ENCODE measurements at regions not wholly inside any gene's neighbourhood (a gene's known extent, or its start where the extent isn't known, plus 50 kb on each side); places are given as distances from the start of the nearest gene placed in this dataset.

DNA sequence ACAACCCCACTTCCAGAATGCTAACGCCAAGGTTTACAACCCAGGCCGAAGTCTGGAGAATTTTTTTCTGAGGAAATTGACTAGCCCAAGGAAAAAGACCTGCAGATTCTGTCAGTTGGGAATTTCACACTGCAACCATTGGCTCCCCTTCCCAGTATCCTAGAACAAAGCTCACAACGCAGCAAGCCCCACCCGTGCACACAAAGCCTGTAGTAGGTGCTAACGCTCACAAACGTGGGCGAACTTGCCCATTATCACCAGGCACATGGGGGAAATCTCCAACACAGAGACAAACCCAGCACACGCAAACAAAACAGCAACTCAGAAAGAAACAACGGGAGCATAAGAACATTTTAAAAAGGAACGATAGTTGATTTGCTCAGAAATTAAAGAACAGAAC, 265.1 kb downstream of the EIPR1 start:
- TF ChIP-seq, protein P1, sequence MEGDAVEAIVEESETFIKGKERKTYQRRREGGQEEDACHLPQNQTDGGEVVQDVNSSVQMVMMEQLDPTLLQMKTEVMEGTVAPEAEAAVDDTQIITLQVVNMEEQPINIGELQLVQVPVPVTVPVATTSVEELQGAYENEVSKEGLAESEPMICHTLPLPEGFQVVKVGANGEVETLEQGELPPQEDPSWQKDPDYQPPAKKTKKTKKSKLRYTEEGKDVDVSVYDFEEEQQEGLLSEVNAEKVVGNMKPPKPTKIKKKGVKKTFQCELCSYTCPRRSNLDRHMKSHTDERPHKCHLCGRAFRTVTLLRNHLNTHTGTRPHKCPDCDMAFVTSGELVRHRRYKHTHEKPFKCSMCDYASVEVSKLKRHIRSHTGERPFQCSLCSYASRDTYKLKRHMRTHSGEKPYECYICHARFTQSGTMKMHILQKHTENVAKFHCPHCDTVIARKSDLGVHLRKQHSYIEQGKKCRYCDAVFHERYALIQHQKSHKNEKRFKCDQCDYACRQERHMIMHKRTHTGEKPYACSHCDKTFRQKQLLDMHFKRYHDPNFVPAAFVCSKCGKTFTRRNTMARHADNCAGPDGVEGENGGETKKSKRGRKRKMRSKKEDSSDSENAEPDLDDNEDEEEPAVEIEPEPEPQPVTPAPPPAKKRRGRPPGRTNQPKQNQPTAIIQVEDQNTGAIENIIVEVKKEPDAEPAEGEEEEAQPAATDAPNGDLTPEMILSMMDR (IDR thresholded peaks at IDR 0.05; ENCODE audit: low read depth, low read length): no peak
- no peak for DNase-seq (ENCODE audit: low read depth in 2 of 2)

DNA sequence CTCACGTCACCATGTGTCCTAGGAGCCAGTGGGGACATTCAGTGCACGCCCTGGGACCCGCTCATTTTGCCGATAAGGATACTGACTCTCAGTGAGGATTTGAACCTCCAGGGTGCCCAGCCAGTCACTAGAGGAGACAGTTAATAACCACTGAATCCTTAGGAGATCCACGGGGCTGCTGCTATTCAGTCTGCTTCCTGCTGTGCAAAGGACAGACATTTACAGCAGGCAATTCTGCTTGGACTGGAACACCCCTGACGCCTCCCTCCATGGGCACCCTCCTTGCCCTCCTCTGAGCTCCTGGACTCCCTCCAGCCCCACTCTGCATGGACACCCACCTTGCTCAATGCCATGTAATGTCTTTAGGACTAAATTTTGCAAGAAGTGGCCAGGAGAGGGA, 265.5 kb downstream of the EIPR1 start:
- DNase-seq (ENCODE audit: low read depth in 2 of 2): no peak
- TF ChIP-seq, protein P1 (IDR thresholded peaks at IDR 0.05; ENCODE audit: low read depth, low read length): no peak

More for the DNA sequence above, 265.1 kb downstream of the EIPR1 start:
- H3K4me3 ChIP-seq (replicated peaks in 1 of 2; ENCODE audit: low read depth in 2 of 2, low read length in 2 of 2): no peak overlapping the region

DNA sequence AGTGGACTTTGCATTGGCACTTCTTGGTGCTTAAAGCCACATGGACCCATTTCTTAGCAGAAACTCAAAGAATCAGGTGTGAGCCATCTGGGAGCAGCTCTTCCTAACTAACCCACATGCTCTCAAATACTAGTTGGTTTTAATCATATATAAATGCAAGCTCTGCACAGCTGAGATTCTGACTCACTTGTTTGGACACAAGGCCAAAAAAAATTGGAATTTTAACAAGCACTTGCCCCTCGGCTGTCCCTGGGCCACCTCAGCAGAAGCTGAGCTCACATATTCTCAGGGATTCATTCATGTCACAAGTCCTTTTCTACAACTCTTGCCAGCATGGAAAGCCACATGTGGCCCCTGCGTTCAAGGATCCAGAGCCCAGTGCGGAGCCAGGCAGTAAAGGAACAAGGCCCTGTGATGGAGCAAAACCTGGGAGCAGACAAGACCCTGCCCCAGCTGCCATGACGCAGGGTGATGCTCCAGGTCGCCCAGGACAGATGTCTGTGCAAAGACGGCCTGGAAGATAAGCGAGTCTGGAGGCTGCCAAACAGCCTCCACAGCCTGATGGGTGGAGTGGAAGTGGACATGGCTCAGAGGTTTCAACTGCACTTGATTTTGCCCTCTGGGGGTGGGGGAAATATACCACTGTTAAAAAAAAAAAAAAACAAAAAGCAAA, 266.5 kb downstream of the EIPR1 start:
- TF ChIP-seq, protein P1 (IDR thresholded peaks at IDR 0.05; ENCODE audit: low read depth, low read length): no peak
- no peak overlapping the region for H3K4me3 ChIP-seq (replicated peaks in 1 of 2; ENCODE audit: low read depth in 2 of 2, low read length in 2 of 2)

More for the DNA sequence above, 265.5 kb downstream of the EIPR1 start:
- no peak overlapping the region for H3K4me3 ChIP-seq (replicated peaks in 1 of 2; ENCODE audit: low read depth in 2 of 2, low read length in 2 of 2)

DNA sequence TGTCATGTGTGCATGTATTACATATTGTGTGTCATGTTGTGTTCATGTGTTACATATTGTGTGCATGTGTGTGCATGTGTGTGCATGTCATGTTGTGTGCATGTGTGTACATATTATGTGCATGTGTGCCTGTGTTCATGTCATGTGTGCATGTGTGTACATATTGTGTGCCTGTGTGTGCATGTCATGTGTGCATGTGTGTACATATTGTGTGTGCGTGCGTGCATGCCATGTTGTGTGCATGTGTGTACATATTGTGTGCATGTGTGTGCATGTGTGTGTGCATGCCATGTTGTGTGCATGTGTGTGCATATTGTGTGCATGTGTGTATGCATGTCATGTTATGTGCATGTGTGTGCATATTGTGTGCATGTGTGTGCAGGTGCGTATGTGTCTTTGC, 267.1 kb downstream of the EIPR1 start:
- H3K4me3 ChIP-seq (replicated peaks in 1 of 2; ENCODE audit: low read depth in 2 of 2, low read length in 2 of 2): no peak overlapping the region
- no peak for DNase-seq (ENCODE audit: low read depth in 2 of 2)
- TF ChIP-seq, protein P1 (IDR thresholded peaks at IDR 0.05; ENCODE audit: low read depth, low read length): no peak

More for the DNA sequence above, 266.5 kb downstream of the EIPR1 start:
- DNase-seq (ENCODE audit: low read depth in 2 of 2): no peak

DNA sequence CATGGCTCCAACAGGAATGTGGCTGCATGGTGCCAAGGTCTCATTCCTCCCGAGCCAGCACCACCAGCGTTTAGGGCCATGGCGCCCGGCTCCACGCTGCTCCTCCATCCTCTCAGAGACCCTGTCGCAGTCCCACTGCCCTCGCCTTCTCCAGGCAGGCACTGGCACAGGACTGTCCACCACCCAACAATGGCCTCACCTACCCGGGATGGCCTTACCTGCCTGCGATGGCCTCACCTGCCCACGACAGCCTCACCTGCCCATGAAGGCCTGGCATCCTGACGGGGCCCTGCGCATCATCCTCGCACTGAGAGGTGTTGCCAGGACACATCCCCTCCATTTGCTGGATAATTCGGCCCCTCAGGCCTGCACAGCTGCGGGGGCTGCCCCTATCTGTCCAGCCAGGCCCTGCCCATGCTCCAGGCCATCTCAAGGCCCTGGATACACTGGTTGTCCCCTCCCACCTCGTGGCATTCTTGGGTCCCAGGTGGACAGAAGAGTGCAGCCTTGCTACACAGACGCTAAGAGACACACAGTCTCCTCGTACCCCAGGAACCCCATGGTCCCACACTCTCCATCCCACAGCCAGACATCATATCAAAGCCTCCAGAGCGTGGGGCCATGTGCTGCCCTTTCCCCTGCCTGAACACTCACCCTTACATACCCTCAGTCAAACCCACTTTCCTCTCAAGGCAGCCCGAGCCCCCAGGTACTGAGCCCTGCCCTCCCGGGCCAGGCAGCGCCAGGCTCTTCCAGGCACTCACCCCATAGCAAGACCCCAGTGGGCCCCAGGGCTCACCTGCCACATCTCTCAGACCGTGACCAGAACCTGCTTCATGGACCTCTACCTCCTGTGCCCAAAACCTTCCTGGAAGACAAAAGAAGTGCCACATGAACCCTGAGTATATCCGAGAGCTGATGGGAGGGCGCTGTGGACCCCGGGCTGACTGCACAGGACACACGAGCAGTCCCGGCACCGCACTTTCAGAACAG, 268.6 kb downstream of the EIPR1 start:
- H3K4me3 ChIP-seq (replicated peaks in 1 of 2; ENCODE audit: low read depth in 2 of 2, low read length in 2 of 2): no peak overlapping the region
- TF ChIP-seq, protein P1 (IDR thresholded peaks at IDR 0.05; ENCODE audit: low read depth, low read length): no peak
- DNase-seq (ENCODE audit: low read depth in 2 of 2): no peak

DNA sequence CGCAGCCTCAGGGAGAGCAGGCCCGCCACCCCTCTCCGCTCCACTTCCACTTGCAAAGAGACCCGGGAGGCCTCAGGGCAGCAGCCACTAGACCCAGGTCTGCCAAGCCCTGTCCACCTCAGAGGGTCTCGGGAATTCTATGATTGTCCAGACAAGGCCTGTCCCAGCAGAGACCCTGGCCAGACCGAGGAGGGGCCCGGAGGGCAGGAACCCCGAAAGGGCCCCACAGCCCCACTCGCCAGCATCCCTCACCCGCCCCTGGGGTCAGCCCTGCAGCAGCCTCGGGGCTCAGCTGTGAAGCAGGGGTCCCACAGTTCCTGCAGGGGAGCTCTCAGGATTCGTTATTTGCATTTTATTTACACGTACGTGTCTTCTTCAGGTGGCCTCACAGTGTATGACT, 269.5 kb downstream of the EIPR1 start:
- no peak overlapping the region for H3K4me3 ChIP-seq (replicated peaks in 1 of 2; ENCODE audit: low read depth in 2 of 2, low read length in 2 of 2)
- TF ChIP-seq, protein P1 (IDR thresholded peaks at IDR 0.05; ENCODE audit: low read depth, low read length): no peak
- no peak for DNase-seq (ENCODE audit: low read depth in 2 of 2)
